Endothelial cell of umbilical vein (primary cell): ENCODE measurements at regions not wholly inside any gene's neighbourhood (a gene's known extent, or its start where the extent isn't known, plus 50 kb on each side); places are given as distances from the start of the nearest gene placed in this dataset.

Experiments
- BruUV-seq: library from RNA; stranded (reverse); fragments of 400-500 nt; replicated peaks from 2 replicates; lab custom pipeline; 2021; lab: Mats Ljungman, UMichigan
- CTCF ChIA-PET: fragments of 300-600, 350-600 bp; sonication (Branson Sonifier 250); formaldehyde crosslinking; loops from one replicate; lab custom pipeline; 2021; ENCODE audit warnings: antibody characterized with exemption, inconsistent platforms; lab: Charles Lee
- POLR2A ChIA-PET: fragments of 300-600, 350-600 bp; sonication (Branson Sonifier 250); formaldehyde crosslinking; loops from one replicate; lab custom pipeline; 2021; ENCODE audit warnings: antibody characterized with exemption, inconsistent platforms; lab: Charles Lee
- DNase-seq: peaks from one replicate; pipeline ENCODE4 v3.0.0-alpha.2; 2011; ENCODE audit warnings: low read depth, low spot score
- FAIRE-seq: peaks from 2 replicates; lab custom pipeline; 2011; peaks lifted over from hg19 to GRCh38; lab: Jason Lieb, UNC
- H2AFZ ChIP-seq: 2 replicates; pipeline ENCODE4 v1.6.0; 2012; ENCODE audit warnings: low read depth, low read length, control low read depth, inconsistent platforms
- H3K27ac ChIP-seq: 2 replicates; pipeline ENCODE4 v1.5.1; 2011; ENCODE audit warnings: low read depth, mild to moderate bottlenecking, control low read depth, low read length, moderate library complexity; ENCODE audit not compliant: insufficient read depth
- H3K27me3 ChIP-seq, 2 experiments: 2 replicates each; pipeline versions ENCODE4 v1.6.0 to v1.6.1; 2011; ENCODE audit warnings: low read length in 2 of 2, mixed read lengths in 1 of 2; ENCODE audit not compliant: control insufficient read depth in 2 of 2, insufficient read depth in 2 of 2
- H3K36me3 ChIP-seq, 2 experiments: 2 replicates in 1 of 2; 3 replicates in 1 of 2; pipeline ENCODE4 v1.5.1; 2011; ENCODE audit warnings: low read length in 2 of 2, mild to moderate bottlenecking in 1 of 2, moderate library complexity in 1 of 2; ENCODE audit not compliant: control insufficient read depth in 2 of 2, insufficient read depth in 2 of 2; ENCODE audit errors: extremely low read depth in 1 of 2
- H3K4me1 ChIP-seq: 3 replicates; pipeline ENCODE4 v1.5.1; 2011; ENCODE audit warnings: mild to moderate bottlenecking, low read length; ENCODE audit not compliant: control insufficient read depth, insufficient read depth; ENCODE audit errors: extremely low read depth
- H3K4me2 ChIP-seq: 2 replicates; pipeline ENCODE4 v1.6.1; 2011; ENCODE audit warnings: low read length, control low read depth, mixed read lengths; ENCODE audit not compliant: insufficient read depth
- H3K4me3 ChIP-seq, 3 experiments: fragments of 200-600 bp in 1 of 3; sonication (generic), shearing (Covaris generic) in 1 of 3; replicated peaks in 1 of 3; 2 replicates each; pipeline ENCODE4 v1.5.1; 2011 to 2016; ENCODE audit warnings: control low read depth in 3 of 3, low read length in 3 of 3, mild to moderate bottlenecking in 2 of 3, inconsistent platforms in 1 of 3, low read depth in 1 of 3, moderate library complexity in 1 of 3; ENCODE audit not compliant: insufficient read depth in 1 of 3
- H3K79me2 ChIP-seq: 2 replicates; pipeline ENCODE4 v1.6.0; 2012; ENCODE audit warnings: low read length, inconsistent platforms; ENCODE audit not compliant: control insufficient read depth, insufficient read depth
- H3K9ac ChIP-seq: replicated peaks from 2 replicates; pipeline ENCODE3; 2011; ENCODE audit warnings: low read length, control low read depth; ENCODE audit not compliant: insufficient read depth; ENCODE audit errors: extremely low read depth
- H3K9me1 ChIP-seq: replicated peaks from 3 replicates; pipeline ENCODE4 v1.6.0; 2011; ENCODE audit warnings: mild to moderate bottlenecking, low read length; ENCODE audit not compliant: control insufficient read depth, insufficient read depth; ENCODE audit errors: extremely low read depth
- H3K9me3 ChIP-seq: replicated peaks from 2 replicates; pipeline ENCODE4 v1.5.1; 2012; ENCODE audit warnings: low read length, inconsistent platforms; ENCODE audit not compliant: control insufficient read depth, insufficient read depth
- H4K20me1 ChIP-seq: replicated peaks from 2 replicates; pipeline ENCODE3; 2011; ENCODE audit warnings: mild to moderate bottlenecking, low read length; ENCODE audit not compliant: control insufficient read depth, insufficient read depth; ENCODE audit errors: extremely low read depth
- CTCF ChIP-seq, 2 donors: IDR thresholded peaks; 1 replicate in 1 of 2; 2 replicates in 1 of 2; pipeline ENCODE4 v1.5.1; 2011; ENCODE audit warnings: low read length in 2 of 2, mild to moderate bottlenecking in 2 of 2, moderate library complexity in 2 of 2, control low read depth in 1 of 2, inconsistent platforms in 1 of 2, low read depth in 1 of 2; ENCODE audit not compliant: insufficient read depth in 1 of 2; ENCODE audit errors: extremely low read depth in 1 of 2
- EZH2 ChIP-seq: IDR thresholded peaks from 2 replicates; pipeline ENCODE4 v1.6.1; 2012; ENCODE audit warnings: borderline replicate concordance, low read depth, mild to moderate bottlenecking, moderate library complexity, low read length, inconsistent platforms; ENCODE audit not compliant: severe bottlenecking
- FOS ChIP-seq: IDR thresholded peaks from 2 replicates; pipeline ENCODE4 v1.6.1; 2011; ENCODE audit warnings: mild to moderate bottlenecking, low read length, moderate library complexity, borderline replicate concordance; ENCODE audit not compliant: insufficient read depth
- GATA2 ChIP-seq: IDR thresholded peaks from 2 replicates; pipeline ENCODE4 v1.7.0; 2011; ENCODE audit warnings: low read depth, mild to moderate bottlenecking, moderate library complexity, mixed read lengths, low read length; ENCODE audit not compliant: insufficient read length, insufficient read depth
- MAX ChIP-seq: IDR thresholded peaks from 2 replicates; pipeline ENCODE4 v1.6.1; 2011; ENCODE audit not compliant: insufficient read depth, insufficient read length
- MYC ChIP-seq: IDR thresholded peaks from one replicate; pipeline ENCODE4 v1.6.1; 2011; ENCODE audit warnings: mild to moderate bottlenecking, low read depth, low read length
- POLR2AphosphoS5 ChIP-seq: IDR thresholded peaks from 2 replicates; pipeline ENCODE4 v1.6.1; 2012; ENCODE audit warnings: low read depth, mild to moderate bottlenecking, control low read depth, low read length, moderate library complexity; ENCODE audit not compliant: insufficient read depth
- dilution Hi-C: fragments of 300-500 bp; cut with MboI; formaldehyde crosslinking; loops from one replicate; pipeline ENCODE4 v1.15.0; 2019; ENCODE audit warnings: low sequenced_read_pairs; ENCODE audit not compliant: extremely low pct_ligation_motif_present
- intact Hi-C: fragments of 100-400 bp; cut with micrococcal nuclease; formaldehyde crosslinking; loops from one replicate; pipeline ENCODE4 v1.10.0; 2022

GRCh38 chr3:79973482-79973881 lies 205.7 kb upstream of the ROBO1 start:
- no peaks in the 10 kb centered on the region for H3K79me2 ChIP-seq
- H3K9me3 ChIP-seq, result no peaks in the 10 kb centered on the region
- CTCF ChIA-PET, result interaction anchor here (0.6 to 0.9 kb wide), 2 partner anchors 10 to 39 kb away, joined by 3 read pairs; no protein-coding TSS in a partner anchor
- no peak for DNase-seq
- no peaks in the 10 kb centered on the region for H3K36me3 ChIP-seq
- no peak overlapping the region for H2AFZ ChIP-seq
- no peak overlapping the region for H3K9ac ChIP-seq
- no peak overlapping the region for H3K4me2 ChIP-seq
- H3K4me1 ChIP-seq, result peaks cover 5% of the 10 kb centered on the region
- FAIRE-seq, result no peak
- no peak for TF ChIP-seq MYC
- peak; percentile 41 for TF ChIP-seq FOS
- POLR2A ChIA-PET, result no interaction called here
- H3K4me3 ChIP-seq, result no peak overlapping the region
- H3K27ac ChIP-seq, result no peak overlapping the region
- H3K9me1 ChIP-seq, result no peaks in the 10 kb centered on the region
- no TSS peak for BruUV-seq
- intact Hi-C loops, result no loop called here
- dilution Hi-C loops, result no loop called here
- no peaks in the 10 kb centered on the region for H3K27me3 ChIP-seq
- H4K20me1 ChIP-seq, result no peaks in the 10 kb centered on the region

- FAIRE-seq, result no peak
- Histone ChIP-seq H3K4me1 (no peaks in the 10 kb centered on the region), H3K4me2 (no peak overlapping the region), H3K27me3 (no peaks in the 10 kb centered on the region), H4K20me1 (no peaks in the 10 kb centered on the region), H3K9ac (no peak overlapping the region), H2AFZ (no peak overlapping the region), H3K79me2 (no peaks in the 10 kb centered on the region), H3K36me3 (no peaks in the 10 kb centered on the region), H3K9me3 (no peaks in the 10 kb centered on the region), H3K27ac (no peak overlapping the region), H3K4me3 (no peak overlapping the region), H3K9me1 (no peaks in the 10 kb centered on the region)
- no peak for DNase-seq
- POLR2A ChIA-PET, result no interaction called here
- CTCF ChIA-PET, result interaction anchor here (2.2 kb wide), 1 partner anchor 9 kb away, joined by 7 read pairs; no protein-coding TSS in a partner anchor
- intact Hi-C loops, result no loop called here
- TF ChIP-seq GATA2 (no peak), MAX (no peak), POLR2AphosphoS5 (no peak), EZH2 (no peak), MYC (no peak), CTCF (IDR thresholded peaks at IDR 0.05; ENCODE audit: extremely low read depth in 1 of 2, insufficient read depth in 1 of 2, low read depth in 1 of 2, low read length in 2 of 2) (no peak)
- no TSS peak for BruUV-seq
- dilution Hi-C loops, result no loop called here
Observed at GRCh38 chr3:79968418-79968817, 200.6 kb upstream of the ROBO1 start.
